ENCODE measurements at regions not wholly inside any gene's neighbourhood (a gene's known extent, or its start where the extent isn't known, plus 50 kb on each side); places are given as distances from the start of the nearest gene placed in this dataset.
"Not testable (repeated sequence)": the region's sequence is repeated elsewhere in the genome, so short reads cannot be mapped to it uniquely, and the experiment has no call there.

GRCh38 chr12:119931402-119931801, 54.3 kb upstream of the CIT start:
- DNase-seq (ENCODE audit: low spot score), result no peak

- no peak for DNase-seq (ENCODE audit: low spot score)
These were observed 55.8 kb upstream of the CIT start for GRCh38 chr12:119932921-119933320.

GRCh38 chr12:119934780-119935179, 54.3 kb upstream of the BICDL1 start:
- not testable (repeated sequence) for DNase-seq (ENCODE audit: low spot score)

DNA sequence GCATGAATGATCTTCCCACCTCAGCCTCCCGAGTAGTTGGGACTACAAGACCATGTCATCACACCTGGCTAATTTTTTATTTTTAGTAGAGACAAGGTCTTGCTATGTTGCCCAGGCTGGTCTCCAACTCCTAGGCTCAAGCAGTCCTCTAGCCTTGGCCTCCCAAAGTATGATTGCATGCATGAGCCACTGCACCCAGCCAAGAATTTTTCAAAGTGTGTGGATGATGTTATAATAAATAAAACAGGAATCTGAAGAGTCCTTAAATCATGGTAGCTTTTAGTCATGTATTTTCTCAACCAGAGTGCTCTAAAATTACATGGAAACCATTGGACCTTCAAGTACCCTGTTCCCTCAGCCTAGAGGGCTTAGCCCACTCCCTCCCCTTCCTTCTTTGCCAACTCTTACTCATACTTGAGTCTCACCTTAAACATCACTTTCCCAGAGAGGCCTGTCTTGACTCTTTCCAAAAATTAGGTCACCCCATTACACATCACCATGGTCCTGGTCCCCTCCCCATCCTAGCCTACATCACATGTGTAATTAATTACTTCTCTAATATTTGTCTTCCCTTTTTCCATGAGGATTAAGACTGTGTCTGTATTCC, 52.2 kb upstream of the BICDL1 start:
- DNase-seq (ENCODE audit: low spot score), result no peak

GRCh38 chr12:119938049-119938667, 50.9 kb upstream of the BICDL1 start:
- peak; percentile 69 for DNase-seq (ENCODE audit: low spot score)
